GM12874 (cell line): ENCODE measurements at regions not wholly inside any gene's neighbourhood (a gene's known extent, or its start where the extent isn't known, plus 50 kb on each side); places are given as distances from the start of the nearest gene placed in this dataset.

ENCODE experiments used
- TF ChIP-seq, protein P1 (sequence below): IDR thresholded peaks from 2 replicates; pipeline ENCODE4 v1.5.1; 2011; ENCODE audit warnings: low read depth, mild to moderate bottlenecking, control low read depth, low read length, moderate library complexity; ENCODE audit not compliant: insufficient read depth

DNA sequence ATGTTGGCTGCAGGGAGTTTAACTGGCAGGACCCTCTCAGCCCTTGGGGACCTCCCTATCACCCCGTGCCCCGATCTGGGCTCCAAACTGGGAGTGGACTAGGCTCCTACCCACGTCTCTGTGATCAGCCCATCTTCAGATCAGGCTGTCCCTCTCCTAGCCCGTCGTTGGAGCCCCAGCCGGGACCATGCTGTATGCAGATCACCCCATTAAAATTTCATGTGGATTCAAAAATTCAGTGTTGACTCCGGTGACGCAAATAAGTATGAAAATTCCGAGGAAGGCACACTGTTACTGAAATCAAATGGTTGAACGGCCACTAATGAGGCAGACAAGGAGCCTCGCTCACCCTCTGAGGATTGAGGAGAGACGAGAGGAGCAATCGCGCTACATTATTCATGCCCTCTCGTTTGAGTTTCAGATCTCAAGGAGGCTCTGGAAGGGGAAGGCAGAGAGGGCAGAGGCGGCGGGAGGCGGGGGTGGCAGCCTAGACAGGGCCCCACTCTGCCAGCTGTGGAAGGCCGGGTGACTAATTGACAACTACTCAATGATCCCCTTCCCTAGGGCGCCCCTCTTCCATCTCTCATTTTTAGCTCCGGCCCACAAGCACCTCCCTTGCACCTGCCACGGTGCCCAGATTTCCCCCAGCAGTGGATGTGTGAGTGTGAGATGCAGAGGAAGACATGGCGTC is 255.4 kb downstream of the MIAT start:
- TF ChIP-seq, protein P1, sequence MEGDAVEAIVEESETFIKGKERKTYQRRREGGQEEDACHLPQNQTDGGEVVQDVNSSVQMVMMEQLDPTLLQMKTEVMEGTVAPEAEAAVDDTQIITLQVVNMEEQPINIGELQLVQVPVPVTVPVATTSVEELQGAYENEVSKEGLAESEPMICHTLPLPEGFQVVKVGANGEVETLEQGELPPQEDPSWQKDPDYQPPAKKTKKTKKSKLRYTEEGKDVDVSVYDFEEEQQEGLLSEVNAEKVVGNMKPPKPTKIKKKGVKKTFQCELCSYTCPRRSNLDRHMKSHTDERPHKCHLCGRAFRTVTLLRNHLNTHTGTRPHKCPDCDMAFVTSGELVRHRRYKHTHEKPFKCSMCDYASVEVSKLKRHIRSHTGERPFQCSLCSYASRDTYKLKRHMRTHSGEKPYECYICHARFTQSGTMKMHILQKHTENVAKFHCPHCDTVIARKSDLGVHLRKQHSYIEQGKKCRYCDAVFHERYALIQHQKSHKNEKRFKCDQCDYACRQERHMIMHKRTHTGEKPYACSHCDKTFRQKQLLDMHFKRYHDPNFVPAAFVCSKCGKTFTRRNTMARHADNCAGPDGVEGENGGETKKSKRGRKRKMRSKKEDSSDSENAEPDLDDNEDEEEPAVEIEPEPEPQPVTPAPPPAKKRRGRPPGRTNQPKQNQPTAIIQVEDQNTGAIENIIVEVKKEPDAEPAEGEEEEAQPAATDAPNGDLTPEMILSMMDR, result no peak

DNA sequence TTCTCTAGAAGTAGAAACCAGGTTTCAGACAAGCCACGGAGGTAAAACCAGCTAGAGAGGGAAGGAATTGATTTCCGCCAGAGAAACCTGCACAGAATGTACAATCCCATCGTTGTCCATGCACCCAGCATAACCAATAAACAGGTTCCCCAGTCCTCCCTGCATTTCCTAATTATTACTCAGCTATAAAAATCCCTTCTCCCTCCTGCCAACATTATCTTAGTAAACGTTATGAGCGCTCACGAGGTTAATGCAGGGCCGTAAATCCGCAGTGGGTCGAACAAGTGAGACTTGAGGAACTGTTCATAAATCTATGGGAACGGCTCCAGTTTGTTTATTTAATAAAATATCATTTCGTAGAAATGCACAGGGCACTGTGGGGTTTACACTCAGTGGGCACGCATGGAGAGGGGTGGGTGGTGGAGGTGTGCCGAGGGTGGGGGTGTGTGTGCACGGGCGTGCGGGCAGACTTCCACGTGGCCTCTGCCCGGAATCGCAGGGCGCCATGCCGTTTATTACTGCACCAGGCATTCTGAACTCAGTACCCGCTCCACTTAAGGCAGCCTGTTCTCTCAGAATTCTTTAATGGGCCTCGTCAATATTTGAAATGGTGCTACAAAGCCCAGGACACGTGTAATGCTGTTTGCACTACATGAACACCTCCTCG is 257.3 kb downstream of the MIAT start:
- TF ChIP-seq, protein P1, result no peak

DNA sequence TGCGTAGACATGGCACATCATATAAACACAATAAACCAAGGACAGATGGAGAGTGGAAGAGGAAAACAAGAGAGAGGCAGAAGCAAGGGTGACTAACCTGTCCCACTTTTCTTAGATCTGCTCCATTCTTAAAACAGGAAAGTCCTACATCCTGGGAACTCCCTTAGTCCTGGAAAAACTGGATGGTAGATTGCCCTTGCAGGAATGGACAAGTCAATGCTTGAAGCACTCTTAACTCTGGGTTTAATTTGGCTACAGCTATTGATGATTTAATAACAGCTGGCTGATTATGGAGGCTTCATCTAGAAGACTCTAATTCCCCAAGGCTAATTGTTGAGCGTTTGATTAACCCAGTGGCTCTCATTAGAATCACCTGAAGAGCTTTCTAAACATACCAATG is 258.8 kb downstream of the MIAT start:
- TF ChIP-seq, protein P1, result no peak

DNA sequence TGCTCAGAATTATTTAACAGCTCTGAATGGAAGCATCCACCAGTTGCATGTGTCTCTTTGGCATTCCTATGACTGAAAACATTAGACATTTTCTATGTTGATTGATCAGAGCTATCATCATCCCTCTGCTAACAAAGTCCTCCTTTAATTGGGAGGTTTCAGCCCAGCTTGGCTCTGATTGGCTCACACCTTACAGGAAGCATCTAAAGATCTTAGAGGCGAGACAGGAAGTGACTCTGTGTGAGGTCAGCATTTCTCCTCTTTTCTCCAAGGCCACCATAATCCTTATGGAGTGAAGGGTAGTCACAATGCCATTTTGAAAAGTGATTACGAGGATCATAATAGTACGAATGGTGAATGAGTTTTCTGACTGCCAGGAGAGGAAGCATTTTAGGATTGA is 260.8 kb downstream of the MIAT start:
- TF ChIP-seq, protein P1, result no peak

DNA sequence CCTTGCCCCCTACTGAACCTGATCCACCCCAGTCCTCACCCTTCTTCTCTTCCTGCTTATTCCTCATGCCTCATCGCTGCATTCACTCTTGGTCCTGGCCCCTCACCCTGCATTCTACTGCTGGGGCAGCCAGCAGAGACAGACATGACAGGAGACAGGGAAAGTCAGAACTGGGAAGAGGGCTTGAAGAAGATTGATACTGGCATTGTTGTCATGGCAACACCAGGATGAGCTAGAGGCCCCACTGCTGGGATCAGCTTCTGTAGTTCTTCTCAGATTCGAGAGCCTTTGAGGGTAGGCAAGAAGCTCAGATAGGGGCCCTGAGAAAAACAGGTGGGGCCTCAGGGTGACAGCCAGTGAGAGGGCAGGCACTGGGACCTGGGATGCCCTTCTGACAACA is 264.3 kb downstream of the MIAT start:
- TF ChIP-seq, protein P1, result no peak

- TF ChIP-seq, protein P1, result no peak
Observed at GRCh38 chr22:26922806-26923205, 265.4 kb downstream of the MIAT start.

DNA sequence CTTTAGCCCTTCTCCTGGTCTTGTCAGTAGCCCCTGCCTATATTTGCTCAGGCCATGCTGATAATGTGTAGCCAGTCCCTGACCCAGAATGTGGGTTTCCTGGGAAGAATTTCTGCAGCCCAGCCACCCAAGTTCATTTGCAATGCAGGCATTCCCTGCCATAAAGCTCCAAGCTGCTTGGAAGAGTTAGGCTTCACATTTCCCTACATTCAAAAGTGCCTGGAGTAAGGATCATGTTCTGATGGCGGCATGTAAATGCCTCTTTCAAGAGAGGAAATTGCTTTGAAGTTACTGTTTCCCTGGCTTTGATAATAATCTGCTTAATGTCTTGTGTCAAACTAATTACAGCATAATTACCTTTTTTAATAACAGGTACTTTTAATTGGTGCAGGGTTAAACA is 266.1 kb downstream of the MIAT start:
- TF ChIP-seq, protein P1, result no peak
